ENCODE measurements at regions not wholly inside any gene's neighbourhood (a gene's known extent, or its start where the extent isn't known, plus 50 kb on each side); places are given as distances from the start of the nearest gene placed in this dataset.
"Not testable (repeated sequence)": the region's sequence is repeated elsewhere in the genome, so short reads cannot be mapped to it uniquely, and the experiment has no call there.

GRCh38 chr9:135184181-135185053 lies 96.9 kb downstream of the OLFM1 start:
- DNase-seq (ENCODE audit: insufficient read length) (no peak), FAIRE-seq (no peak)
- no peak for TF ChIP-seq TAF1 (IDR thresholded peaks at IDR 0.05; ENCODE audit: borderline replicate concordance, low read depth, low read length)
- TF ChIP-seq POLR2AphosphoS5 (IDR thresholded peaks at IDR 0.05; ENCODE audit: low read depth, low read length): no peak
- TF ChIP-seq POLR2A (IDR thresholded peaks at IDR 0.05; ENCODE audit: low read depth, low read length): no peak

GRCh38 chr9:135185060-135185459 lies 97.6 kb downstream of the OLFM1 start:
- TF ChIP-seq TAF1 (IDR thresholded peaks at IDR 0.05; ENCODE audit: borderline replicate concordance, low read depth, low read length) (no peak), POLR2AphosphoS5 (IDR thresholded peaks at IDR 0.05; ENCODE audit: low read depth, low read length) (no peak), POLR2A (IDR thresholded peaks at IDR 0.05; ENCODE audit: low read depth, low read length) (no peak)
- FAIRE-seq: no peak
- DNase-seq (ENCODE audit: insufficient read length): no peak

- DNase-seq (ENCODE audit: insufficient read length) (no peak), FAIRE-seq (no peak)
- TF ChIP-seq TAF1 (IDR thresholded peaks at IDR 0.05; ENCODE audit: borderline replicate concordance, low read depth, low read length) (no peak), POLR2A (IDR thresholded peaks at IDR 0.05; ENCODE audit: low read depth, low read length) (no peak), POLR2AphosphoS5 (IDR thresholded peaks at IDR 0.05; ENCODE audit: low read depth, low read length) (no peak)
Measured at GRCh38 chr9:135186248-135187164, 99.0 kb downstream of the OLFM1 start.

GRCh38 chr9:135187365-135187764 lies 99.9 kb downstream of the OLFM1 start:
- no peak for TF ChIP-seq POLR2AphosphoS5 (IDR thresholded peaks at IDR 0.05; ENCODE audit: low read depth, low read length)
- TF ChIP-seq TAF1 (IDR thresholded peaks at IDR 0.05; ENCODE audit: borderline replicate concordance, low read depth, low read length): no peak
- no peak for TF ChIP-seq POLR2A (IDR thresholded peaks at IDR 0.05; ENCODE audit: low read depth, low read length)
- FAIRE-seq: no peak
- DNase-seq (ENCODE audit: insufficient read length): no peak

DNA sequence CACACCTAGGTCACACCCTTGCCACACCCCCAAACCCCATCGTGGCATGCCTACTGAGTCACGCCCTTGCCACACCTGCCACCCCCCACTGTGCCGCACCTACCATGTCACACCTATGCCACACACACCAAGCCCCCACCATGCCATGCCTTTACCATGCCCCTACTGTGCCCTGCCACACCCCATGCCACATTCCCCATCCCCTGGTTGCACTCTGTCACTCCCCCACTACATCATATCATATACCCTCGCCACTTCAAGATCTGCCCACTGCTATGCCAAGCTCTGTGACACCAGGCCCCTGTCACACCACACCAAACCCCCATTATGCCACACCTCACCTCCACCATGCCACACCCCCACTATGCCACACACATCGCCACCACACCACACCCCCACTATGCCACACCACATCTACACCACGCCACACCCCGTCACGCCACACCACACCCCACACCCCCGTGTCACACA lies 101.2 kb downstream of the OLFM1 start:
- FAIRE-seq (no peak), DNase-seq (ENCODE audit: insufficient read length) (no peak)
- TF ChIP-seq POLR2A (IDR thresholded peaks at IDR 0.05; ENCODE audit: low read depth, low read length) (no peak), POLR2AphosphoS5 (IDR thresholded peaks at IDR 0.05; ENCODE audit: low read depth, low read length) (no peak), TAF1 (IDR thresholded peaks at IDR 0.05; ENCODE audit: borderline replicate concordance, low read depth, low read length) (no peak)

DNA sequence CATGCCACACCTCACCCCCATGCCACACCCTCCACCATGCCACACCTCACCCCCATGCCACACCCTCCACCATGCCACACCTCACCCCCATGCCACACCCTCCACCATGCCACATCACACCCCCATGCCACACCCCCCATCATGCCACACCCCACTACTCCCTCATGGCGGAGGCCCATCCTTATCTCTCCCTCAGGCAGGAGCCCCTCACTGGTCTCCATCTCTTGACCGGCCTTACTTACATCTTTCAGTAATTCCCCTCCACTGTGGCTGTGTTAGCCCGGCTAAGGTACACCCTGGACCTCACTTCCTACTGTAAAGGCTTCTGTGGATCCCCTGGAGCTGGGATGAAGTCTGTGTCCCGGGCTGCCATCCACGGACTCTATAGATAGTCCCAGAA lies 102.0 kb downstream of the OLFM1 start:
- FAIRE-seq (no peak), DNase-seq (ENCODE audit: insufficient read length) (no peak)
- TF ChIP-seq POLR2A (IDR thresholded peaks at IDR 0.05; ENCODE audit: low read depth, low read length) (no peak), POLR2AphosphoS5 (IDR thresholded peaks at IDR 0.05; ENCODE audit: low read depth, low read length) (no peak), TAF1 (IDR thresholded peaks at IDR 0.05; ENCODE audit: borderline replicate concordance, low read depth, low read length) (no peak)

GRCh38 chr9:135190789-135191577 lies 103.5 kb downstream of the OLFM1 start:
- no peak for FAIRE-seq
- no peak for DNase-seq (ENCODE audit: insufficient read length)
- no peak for TF ChIP-seq POLR2A (IDR thresholded peaks at IDR 0.05; ENCODE audit: low read depth, low read length)
- no peak for TF ChIP-seq POLR2AphosphoS5 (IDR thresholded peaks at IDR 0.05; ENCODE audit: low read depth, low read length)
- TF ChIP-seq TAF1 (IDR thresholded peaks at IDR 0.05; ENCODE audit: borderline replicate concordance, low read depth, low read length): no peak

GRCh38 chr9:135192686-135193085 lies 105.2 kb downstream of the OLFM1 start:
- TF ChIP-seq POLR2AphosphoS5 (IDR thresholded peaks at IDR 0.05; ENCODE audit: low read depth, low read length) (no peak), TAF1 (IDR thresholded peaks at IDR 0.05; ENCODE audit: borderline replicate concordance, low read depth, low read length) (no peak), POLR2A (IDR thresholded peaks at IDR 0.05; ENCODE audit: low read depth, low read length) (no peak)
- DNase-seq (ENCODE audit: insufficient read length) (no peak), FAIRE-seq (no peak)

DNA sequence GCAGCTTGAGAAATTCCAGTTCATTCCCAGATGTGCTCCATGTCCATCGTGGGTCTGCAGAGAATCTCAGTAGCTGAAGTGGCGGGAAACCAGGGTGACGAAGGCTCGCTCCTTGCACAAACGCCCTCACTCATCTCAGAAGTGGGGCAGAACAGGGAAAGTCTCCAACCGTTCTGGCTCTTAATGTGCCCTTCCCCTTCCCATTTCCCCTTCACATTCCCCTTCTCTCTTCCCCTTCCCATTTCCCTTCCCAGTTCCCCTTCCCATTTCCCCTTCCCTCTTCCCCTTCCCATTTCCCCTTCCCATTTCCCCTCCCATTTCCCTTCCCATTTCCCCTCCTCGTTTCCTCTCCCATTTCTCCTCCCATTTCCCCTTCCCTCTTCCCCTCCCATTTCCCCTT lies 108.5 kb downstream of the OLFM1 start:
- DNase-seq (ENCODE audit: insufficient read length); FAIRE-seq: not testable (repeated sequence)

- DNase-seq (ENCODE audit: insufficient read length): no peak
Measured at GRCh38 chr9:135196474-135196873, 109.0 kb downstream of the OLFM1 start.

GRCh38 chr9:135198144-135198543 lies 110.7 kb downstream of the OLFM1 start:
- DNase-seq (ENCODE audit: insufficient read length) (no peak), FAIRE-seq (no peak)
- TF ChIP-seq POLR2AphosphoS5 (IDR thresholded peaks at IDR 0.05; ENCODE audit: low read depth, low read length) (no peak), TAF1 (IDR thresholded peaks at IDR 0.05; ENCODE audit: borderline replicate concordance, low read depth, low read length) (no peak), POLR2A (IDR thresholded peaks at IDR 0.05; ENCODE audit: low read depth, low read length) (no peak)

More at GRCh38 chr9:135196474-135196873, 109.0 kb downstream of the OLFM1 start:
- TF ChIP-seq POLR2A (IDR thresholded peaks at IDR 0.05; ENCODE audit: low read depth, low read length) (no peak), TAF1 (IDR thresholded peaks at IDR 0.05; ENCODE audit: borderline replicate concordance, low read depth, low read length) (no peak), POLR2AphosphoS5 (IDR thresholded peaks at IDR 0.05; ENCODE audit: low read depth, low read length) (no peak)
- FAIRE-seq: no peak

Data from GM12892 (cell line).